Fibroblast of the conjunctiva (primary cell): ENCODE measurements at regions not wholly inside any gene's neighbourhood (a gene's known extent, or its start where the extent isn't known, plus 50 kb on each side); places are given as distances from the start of the nearest gene placed in this dataset.
"Not testable (repeated sequence)": the region's sequence is repeated elsewhere in the genome, so short reads cannot be mapped to it uniquely, and the experiment has no call there.

Experiments
- DNase-seq: peaks from one replicate; pipeline ENCODE4 v3.0.0-alpha.2; 2010; ENCODE audit warnings: low read depth

GRCh38 chr16:25563700-25564099, 128.1 kb upstream of the HS3ST4 start:
- DNase-seq = no peak

GRCh38 chr16:25561723-25562122, 130.0 kb upstream of the HS3ST4 start:
- not testable (repeated sequence) for DNase-seq

GRCh38 chr16:25556968-25557312, 134.8 kb upstream of the HS3ST4 start:
- DNase-seq = not testable (repeated sequence)

- DNase-seq = not testable (repeated sequence)
Observed at GRCh38 chr16:25556289-25556967, 135.3 kb upstream of the HS3ST4 start.

- no peak for DNase-seq
Observed at GRCh38 chr16:25553711-25554436, 137.9 kb upstream of the HS3ST4 start.

- no peak for DNase-seq
Observed at GRCh38 chr16:25550647-25551046, 141.1 kb upstream of the HS3ST4 start.

GRCh38 chr16:25546791-25547190, 145.0 kb upstream of the HS3ST4 start:
- DNase-seq = no peak

GRCh38 chr16:25544294-25544693, 147.5 kb upstream of the HS3ST4 start:
- DNase-seq = no peak

GRCh38 chr16:25542306-25542705, 149.5 kb upstream of the HS3ST4 start:
- DNase-seq = no peak

GRCh38 chr16:25539767-25540166, 152.0 kb upstream of the HS3ST4 start:
- not testable (repeated sequence) for DNase-seq

GRCh38 chr16:25523183-25523582, 168.6 kb upstream of the HS3ST4 start:
- no peak for DNase-seq

- DNase-seq = no peak
Observed at GRCh38 chr16:25512041-25512440, 179.7 kb upstream of the HS3ST4 start.

GRCh38 chr16:25509456-25509855, 182.3 kb upstream of the HS3ST4 start:
- no peak for DNase-seq

GRCh38 chr16:25501530-25502255, 190.1 kb upstream of the HS3ST4 start:
- no peak for DNase-seq

- no peak for DNase-seq
Observed at GRCh38 chr16:25494292-25494691, 197.5 kb upstream of the HS3ST4 start.

GRCh38 chr16:25493136-25493811, 198.5 kb upstream of the HS3ST4 start:
- DNase-seq = no peak

GRCh38 chr16:25488435-25488834, 203.3 kb upstream of the HS3ST4 start:
- no peak for DNase-seq

GRCh38 chr16:25487888-25488287, 203.9 kb upstream of the HS3ST4 start:
- DNase-seq = no peak

GRCh38 chr16:25481636-25482035, 210.1 kb upstream of the HS3ST4 start:
- DNase-seq = no peak

- no peak for DNase-seq
Observed at GRCh38 chr16:25478476-25478875, 213.3 kb upstream of the HS3ST4 start.

- DNase-seq = no peak
Observed at GRCh38 chr16:25464058-25464457, 206.4 kb upstream of the ZKSCAN2 start.

- DNase-seq = no peak
Observed at GRCh38 chr16:25449802-25450201, 192.2 kb upstream of the ZKSCAN2 start.

- no peak for DNase-seq
Observed at GRCh38 chr16:25443994-25444393, 186.3 kb upstream of the ZKSCAN2 start.
